ENCODE measurements at regions not wholly inside any gene's neighbourhood (a gene's known extent, or its start where the extent isn't known, plus 50 kb on each side); places are given as distances from the start of the nearest gene placed in this dataset.

DNA sequence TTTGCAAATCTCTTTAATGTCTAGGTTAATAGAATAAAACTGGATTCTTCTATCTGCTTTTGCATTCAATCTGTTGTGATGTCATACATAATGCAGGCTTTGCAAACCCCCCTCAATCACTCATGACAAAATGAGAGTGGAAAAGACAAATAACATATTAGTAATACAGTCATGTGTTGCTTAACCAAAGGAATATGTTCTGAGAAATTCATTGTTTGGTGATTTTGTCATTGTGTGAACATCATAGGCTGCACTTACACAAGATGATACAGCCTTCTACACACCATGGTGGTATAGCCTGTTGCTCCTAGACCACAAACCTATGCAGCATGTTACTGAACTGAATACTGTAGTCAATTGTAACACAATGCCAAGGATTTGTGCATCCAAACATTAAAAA lies 87.3 kb upstream of the SEC61G start:
- FAIRE-seq (no peak), DNase-seq (ENCODE audit: insufficient read length, low spot score) (no peak)

- no peak for FAIRE-seq
- DNase-seq (ENCODE audit: insufficient read length, low spot score) = no peak
Measured at GRCh38 chr7:54847921-54848320, 88.9 kb upstream of the SEC61G start.

GRCh38 chr7:54856856-54857255 lies 97.8 kb upstream of the SEC61G start:
- FAIRE-seq (no peak), DNase-seq (ENCODE audit: insufficient read length, low spot score) (no peak)

GRCh38 chr7:54857294-54857693 lies 98.3 kb upstream of the SEC61G start:
- DNase-seq (ENCODE audit: insufficient read length, low spot score) (no peak), FAIRE-seq (no peak)

DNA sequence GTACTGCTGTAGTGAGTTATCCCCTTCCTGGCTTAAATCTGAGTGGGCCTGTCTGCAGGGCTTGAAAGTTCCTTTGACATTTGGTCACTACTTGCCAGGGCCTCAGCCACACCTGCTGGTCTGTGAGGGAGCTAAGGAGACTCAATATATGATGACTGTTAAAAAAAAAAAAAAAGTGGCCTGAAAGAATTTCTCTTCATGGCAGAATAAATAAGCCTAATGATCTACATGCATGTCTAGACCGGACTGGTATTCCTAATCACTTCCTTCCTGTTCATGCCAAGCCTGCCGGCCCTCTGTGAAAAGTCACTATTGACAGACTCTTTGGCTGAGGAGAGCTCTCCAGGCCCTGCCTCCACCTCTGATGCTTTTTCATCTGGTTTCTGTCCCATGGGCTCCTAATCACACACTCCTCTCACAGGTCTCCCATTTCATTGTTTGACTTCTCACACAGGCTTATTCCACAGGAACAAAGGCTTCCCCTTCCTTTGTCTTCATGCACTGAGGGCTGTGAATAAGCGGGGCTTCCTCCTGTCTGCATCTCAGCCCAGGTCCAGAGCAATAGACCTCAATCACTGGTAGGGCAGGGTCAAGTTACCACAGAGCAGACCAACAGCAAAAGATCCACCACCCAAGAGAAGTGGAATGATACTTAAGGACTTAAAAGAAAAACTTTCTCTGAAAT lies 99.1 kb upstream of the SEC61G start:
- no peak for FAIRE-seq

GRCh38 chr7:54859066-54859465 lies 100.1 kb upstream of the SEC61G start:
- DNase-seq (ENCODE audit: insufficient read length, low spot score) (no peak), FAIRE-seq (no peak)

More for the DNA sequence above, 99.1 kb upstream of the SEC61G start:
- DNase-seq (ENCODE audit: insufficient read length, low spot score) = no peak

- FAIRE-seq = no peak
- no peak for DNase-seq (ENCODE audit: insufficient read length, low spot score)
Measured at GRCh38 chr7:54859545-54859944, 100.5 kb upstream of the SEC61G start.

DNA sequence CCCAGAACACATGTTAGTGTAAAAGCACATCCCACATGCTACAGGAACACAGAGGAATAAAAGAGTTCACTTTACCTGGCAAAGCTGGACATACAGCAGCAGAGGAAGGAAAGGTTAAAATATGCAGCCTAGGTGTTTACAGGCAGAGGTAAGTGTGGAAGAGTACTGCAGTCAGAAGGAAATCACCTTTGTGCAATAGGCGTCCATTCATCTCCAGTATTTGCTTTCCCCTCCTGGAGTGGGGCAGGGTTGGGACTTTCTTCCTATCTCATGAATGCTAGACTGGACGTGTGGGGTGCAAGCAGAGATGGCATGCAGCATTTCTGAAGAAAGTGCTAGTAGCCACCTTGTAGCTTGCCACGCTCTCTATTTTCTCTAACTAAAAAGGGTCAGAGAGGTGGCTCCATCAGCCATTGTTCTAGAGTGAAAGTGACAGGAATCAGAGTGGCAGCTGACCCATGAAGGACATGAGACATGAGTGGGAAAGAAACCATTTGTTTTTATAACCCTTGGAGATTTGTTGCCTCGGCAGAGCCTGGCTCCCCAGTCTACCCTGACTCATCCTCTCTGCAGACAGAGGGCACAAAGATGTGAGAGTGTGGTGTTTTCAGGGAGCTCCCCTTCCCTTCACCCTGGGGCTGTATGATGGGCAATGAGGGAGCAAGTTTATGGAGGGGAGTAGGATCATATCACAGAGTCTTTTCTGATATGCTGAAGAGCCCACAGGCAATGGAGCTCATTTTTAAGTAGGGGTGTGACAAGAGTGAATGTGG lies 101.2 kb upstream of the SEC61G start:
- FAIRE-seq = no peak

GRCh38 chr7:54860843-54861242 lies 101.8 kb upstream of the SEC61G start:
- FAIRE-seq (no peak), DNase-seq (ENCODE audit: insufficient read length, low spot score) (no peak)

More for the DNA sequence above, 101.2 kb upstream of the SEC61G start:
- no peak for DNase-seq (ENCODE audit: insufficient read length, low spot score)

GRCh38 chr7:54864663-54865062 lies 105.7 kb upstream of the SEC61G start:
- no peak for DNase-seq (ENCODE audit: insufficient read length, low spot score)
- no peak for FAIRE-seq

DNA sequence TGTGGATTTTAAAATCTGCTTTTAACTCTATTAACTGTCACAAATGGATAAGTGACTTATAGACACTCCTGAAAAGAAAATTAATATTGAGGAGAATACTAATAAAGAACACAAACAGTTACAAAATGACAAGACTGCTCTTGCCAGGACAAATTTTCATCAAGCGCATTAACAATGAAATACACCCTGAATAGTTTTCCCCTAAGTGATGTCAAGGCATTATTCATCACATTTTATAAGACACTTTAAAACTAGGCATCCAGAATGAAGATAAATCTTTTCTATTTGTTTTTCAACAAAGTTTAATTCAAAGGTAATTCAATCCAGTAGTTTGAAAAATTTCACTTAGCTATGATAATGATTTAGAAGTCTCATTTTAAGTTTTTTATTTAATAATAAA lies 110.5 kb upstream of the SEC61G start:
- FAIRE-seq (no peak), DNase-seq (ENCODE audit: insufficient read length, low spot score) (no peak)

GRCh38 chr7:54874804-54875203 lies 115.8 kb upstream of the SEC61G start:
- DNase-seq (ENCODE audit: insufficient read length, low spot score) = no peak
- FAIRE-seq = no peak

DNA sequence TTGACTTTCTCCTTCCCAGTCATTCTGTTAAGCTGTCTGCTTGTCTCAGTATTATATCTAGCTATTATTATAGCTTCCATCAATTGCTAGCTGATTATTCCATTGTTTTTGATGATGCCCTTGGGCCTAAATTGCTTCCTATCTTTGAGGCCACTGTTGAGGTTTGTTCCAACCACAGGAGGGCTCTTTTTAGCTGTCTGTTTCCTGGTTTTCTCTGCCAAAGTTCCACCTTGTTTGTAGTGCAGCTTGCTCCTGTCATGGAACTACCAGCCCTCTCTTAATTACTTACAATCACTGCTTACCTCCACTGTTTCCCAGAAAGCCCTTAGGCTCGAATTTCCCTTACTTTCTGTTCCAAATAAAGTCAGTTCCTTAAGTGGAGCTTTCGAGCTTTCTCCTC lies 118.7 kb upstream of the SEC61G start:
- DNase-seq (ENCODE audit: insufficient read length, low spot score) (peak; percentile 5), FAIRE-seq (peak; percentile 9)

DNA sequence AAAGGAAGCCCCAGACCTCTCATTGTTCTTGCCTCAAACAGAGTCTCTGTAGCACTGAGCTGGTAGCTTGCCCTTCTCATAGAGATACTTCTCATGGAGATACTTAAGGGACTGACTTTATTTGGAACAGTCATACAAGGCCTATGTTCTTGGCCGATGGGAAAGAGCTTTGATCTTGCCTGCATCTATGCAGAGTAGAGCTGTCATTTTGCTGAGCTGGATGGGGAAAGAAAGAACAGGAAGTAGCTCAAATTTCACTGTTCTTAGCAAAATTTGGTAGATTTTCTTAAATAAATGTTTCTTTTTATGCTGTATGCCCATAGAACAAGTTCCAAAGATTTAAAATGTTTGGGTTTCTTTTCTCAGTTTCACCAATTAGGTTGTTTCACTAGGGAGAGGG lies 119.3 kb upstream of the SEC61G start:
- FAIRE-seq (no peak), DNase-seq (ENCODE audit: insufficient read length, low spot score) (no peak)

GRCh38 chr7:54879776-54880175 lies 120.8 kb upstream of the SEC61G start:
- no peak for DNase-seq (ENCODE audit: insufficient read length, low spot score)
- no peak for FAIRE-seq

- no peak for DNase-seq (ENCODE audit: insufficient read length, low spot score)
- no peak for FAIRE-seq
Measured at GRCh38 chr7:54880326-54880989, 121.4 kb upstream of the SEC61G start.

DNA sequence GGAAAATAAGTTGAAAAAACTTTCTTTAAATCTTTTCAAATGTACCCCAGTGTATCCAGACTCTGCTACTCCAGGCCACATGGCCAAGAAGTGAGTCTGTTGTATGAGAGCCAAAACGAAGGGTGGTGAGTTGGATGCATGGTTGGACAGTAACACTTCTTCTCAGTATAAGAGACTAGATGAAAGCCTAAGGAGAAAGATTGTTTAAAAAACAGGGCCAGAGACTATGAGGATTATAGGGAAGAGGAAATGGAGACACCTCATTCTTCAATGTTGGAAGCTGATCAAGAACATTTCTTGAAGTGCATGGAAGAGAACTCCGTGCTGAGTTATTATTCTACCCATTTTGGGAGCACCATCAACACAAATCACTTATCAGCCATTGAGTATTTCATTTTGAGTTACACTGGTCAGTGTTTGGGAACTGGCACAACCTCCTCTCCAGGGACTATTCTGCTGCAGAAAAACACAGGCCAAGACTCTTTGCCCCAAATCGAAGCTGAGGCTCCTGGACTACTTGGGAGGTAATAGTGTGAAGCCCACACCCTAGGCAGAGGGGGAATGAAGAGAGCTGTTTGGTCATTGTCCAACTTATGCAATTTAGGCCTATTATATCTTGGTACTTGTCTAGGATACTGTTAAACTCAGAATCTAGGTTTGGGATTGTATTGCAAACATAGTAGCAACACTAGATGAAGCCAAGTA lies 123.0 kb upstream of the SEC61G start:
- no peak for FAIRE-seq
- DNase-seq (ENCODE audit: insufficient read length, low spot score) = no peak

GRCh38 chr7:54882694-54883093 lies 123.7 kb upstream of the SEC61G start:
- FAIRE-seq = no peak
- no peak for DNase-seq (ENCODE audit: insufficient read length, low spot score)

DNA sequence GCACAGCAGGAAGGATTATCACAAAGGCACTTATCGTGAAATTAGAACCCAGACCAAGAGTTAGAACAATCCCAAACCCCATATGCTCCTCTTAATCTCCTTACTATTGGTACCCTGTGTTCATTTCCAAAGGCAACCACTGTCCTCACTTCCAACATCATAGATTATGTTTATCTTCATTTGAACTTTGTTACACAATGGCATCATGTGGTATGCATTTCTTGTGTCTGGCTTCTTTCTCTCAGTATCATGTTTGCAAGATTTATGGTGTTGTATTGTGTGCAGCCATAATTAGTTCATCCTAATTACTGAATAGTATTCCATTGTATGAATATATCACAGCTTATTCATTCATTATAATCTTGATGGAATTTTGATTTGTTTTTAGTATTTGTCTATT lies 124.6 kb upstream of the SEC61G start:
- DNase-seq (ENCODE audit: insufficient read length, low spot score) (no peak), FAIRE-seq (no peak)

- no peak for DNase-seq (ENCODE audit: insufficient read length, low spot score)
- FAIRE-seq = no peak
Measured at GRCh38 chr7:54885285-54885684, 126.3 kb upstream of the SEC61G start.

DNA sequence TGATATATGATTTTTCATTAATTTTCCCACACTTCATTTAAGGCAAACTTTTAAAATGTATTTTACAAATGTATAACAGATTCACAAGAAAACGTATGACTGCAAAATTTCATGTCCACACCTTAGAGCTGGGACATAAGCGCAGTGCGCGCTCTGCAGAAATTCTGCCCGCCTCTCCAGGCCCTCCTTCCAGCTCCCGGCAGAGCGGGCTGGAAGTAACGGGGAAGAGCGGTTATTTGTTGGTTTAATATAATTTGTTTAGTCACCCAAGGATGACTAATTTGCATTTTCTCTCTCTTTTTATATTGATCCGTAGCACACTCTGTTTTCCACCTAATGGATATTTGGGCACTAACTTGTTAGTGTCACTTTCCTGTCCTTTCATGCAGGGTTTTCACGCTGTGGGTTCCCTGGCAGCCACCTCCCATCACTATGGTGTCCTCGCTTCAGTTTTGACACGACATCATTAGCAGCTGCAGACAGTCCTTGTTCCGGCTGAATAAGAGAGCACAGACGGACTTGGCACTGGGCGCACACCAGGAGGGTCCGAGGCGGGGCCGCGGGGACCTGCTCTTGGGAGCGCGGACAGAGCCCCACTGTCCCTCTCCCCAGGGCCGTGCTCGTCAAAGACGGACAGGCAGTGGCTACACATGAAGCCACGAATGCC lies 129.2 kb upstream of the SEC61G start:
- DNase-seq (ENCODE audit: insufficient read length, low spot score) (no peak), FAIRE-seq (no peak)
